ENCODE measurements at regions not wholly inside any gene's neighbourhood (a gene's known extent, or its start where the extent isn't known, plus 50 kb on each side); places are given as distances from the start of the nearest gene placed in this dataset.

DNA sequence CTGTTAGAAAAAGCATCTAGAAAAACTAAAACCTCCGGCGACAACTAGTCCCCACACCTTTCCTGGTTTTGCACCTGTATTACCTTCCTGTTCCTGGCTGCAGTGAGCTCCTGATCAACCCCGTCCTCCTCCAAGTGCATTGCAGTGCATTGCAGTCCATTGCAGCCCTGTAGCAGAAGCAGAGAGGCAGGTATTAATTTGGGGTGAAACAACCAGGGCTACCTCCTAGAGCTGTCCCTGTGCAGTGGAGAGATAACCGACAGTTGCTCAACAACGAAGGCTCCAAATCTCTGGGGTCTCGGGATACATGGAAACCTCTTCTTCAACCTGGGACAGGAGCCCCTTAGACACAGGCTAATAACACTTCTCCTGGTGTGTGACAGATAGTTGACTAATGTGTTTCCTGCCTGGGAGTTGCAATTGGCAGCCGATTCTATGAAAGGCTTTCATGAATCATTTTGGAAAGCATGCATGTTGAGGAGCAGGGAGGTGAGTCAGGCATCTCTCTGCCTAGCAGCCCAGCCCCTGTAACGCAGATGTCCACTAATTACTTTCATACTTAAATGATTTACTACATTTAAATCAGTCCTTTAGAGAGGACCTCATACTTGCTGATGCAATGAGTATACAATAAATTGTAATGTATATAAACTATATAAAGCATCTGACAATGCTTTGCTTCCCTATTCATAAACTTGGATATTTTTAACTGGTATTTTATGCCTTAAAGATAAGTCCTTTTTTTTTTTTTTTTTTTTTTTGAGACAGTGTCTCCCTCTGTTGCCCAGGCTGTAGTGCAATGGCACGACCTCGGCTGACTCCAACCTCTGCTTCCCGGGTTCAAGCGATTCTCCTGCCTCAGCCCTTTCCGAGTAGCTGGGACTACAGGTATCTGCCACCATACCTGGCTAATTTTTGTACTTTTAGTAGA is 59.0 kb downstream of the PRR15 start:
- TF ChIP-seq BHLHE40 (IDR thresholded peaks at IDR 0.05; ENCODE audit: low read depth, low read length) = no peak
- TF ChIP-seq, protein P1, sequence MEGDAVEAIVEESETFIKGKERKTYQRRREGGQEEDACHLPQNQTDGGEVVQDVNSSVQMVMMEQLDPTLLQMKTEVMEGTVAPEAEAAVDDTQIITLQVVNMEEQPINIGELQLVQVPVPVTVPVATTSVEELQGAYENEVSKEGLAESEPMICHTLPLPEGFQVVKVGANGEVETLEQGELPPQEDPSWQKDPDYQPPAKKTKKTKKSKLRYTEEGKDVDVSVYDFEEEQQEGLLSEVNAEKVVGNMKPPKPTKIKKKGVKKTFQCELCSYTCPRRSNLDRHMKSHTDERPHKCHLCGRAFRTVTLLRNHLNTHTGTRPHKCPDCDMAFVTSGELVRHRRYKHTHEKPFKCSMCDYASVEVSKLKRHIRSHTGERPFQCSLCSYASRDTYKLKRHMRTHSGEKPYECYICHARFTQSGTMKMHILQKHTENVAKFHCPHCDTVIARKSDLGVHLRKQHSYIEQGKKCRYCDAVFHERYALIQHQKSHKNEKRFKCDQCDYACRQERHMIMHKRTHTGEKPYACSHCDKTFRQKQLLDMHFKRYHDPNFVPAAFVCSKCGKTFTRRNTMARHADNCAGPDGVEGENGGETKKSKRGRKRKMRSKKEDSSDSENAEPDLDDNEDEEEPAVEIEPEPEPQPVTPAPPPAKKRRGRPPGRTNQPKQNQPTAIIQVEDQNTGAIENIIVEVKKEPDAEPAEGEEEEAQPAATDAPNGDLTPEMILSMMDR (conservative IDR thresholded peaks at IDR 0.05; ENCODE audit: low read depth, low read length) = no peak
- no peak for TF ChIP-seq CHD1 (IDR thresholded peaks at IDR 0.05; ENCODE audit: low read depth, low read length)
- no peak for TF ChIP-seq USF2 (IDR thresholded peaks at IDR 0.05; ENCODE audit: low read depth, low read length)
- TF ChIP-seq POLR2A (IDR thresholded peaks at IDR 0.05; ENCODE audit: low read depth, low read length) = no peak
- 0 out of 2 replicates have a peak, but pooled peaks have one; percentile 24 for TF ChIP-seq FOS (IDR thresholded peaks at IDR 0.05; ENCODE audit: low read depth, low read length)
- TF ChIP-seq NFE2L2 (IDR thresholded peaks at IDR 0.05; ENCODE audit: low read depth, low read length) = no peak
- TF ChIP-seq, protein P2, sequence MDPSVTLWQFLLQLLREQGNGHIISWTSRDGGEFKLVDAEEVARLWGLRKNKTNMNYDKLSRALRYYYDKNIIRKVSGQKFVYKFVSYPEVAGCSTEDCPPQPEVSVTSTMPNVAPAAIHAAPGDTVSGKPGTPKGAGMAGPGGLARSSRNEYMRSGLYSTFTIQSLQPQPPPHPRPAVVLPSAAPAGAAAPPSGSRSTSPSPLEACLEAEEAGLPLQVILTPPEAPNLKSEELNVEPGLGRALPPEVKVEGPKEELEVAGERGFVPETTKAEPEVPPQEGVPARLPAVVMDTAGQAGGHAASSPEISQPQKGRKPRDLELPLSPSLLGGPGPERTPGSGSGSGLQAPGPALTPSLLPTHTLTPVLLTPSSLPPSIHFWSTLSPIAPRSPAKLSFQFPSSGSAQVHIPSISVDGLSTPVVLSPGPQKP (IDR thresholded peaks at IDR 0.05; ENCODE audit: borderline replicate concordance, low read depth, low read length) = no peak
- no peak for TF ChIP-seq RAD21 (IDR thresholded peaks at IDR 0.05; ENCODE audit: low read length)
- TF ChIP-seq RFX5 (IDR thresholded peaks at IDR 0.05; ENCODE audit: low read depth, low read length) = no peak
- peak; percentile 3; the same call in 1 of the 2 replicates for TF ChIP-seq CEBPB (IDR thresholded peaks at IDR 0.05; ENCODE audit: low read depth, low read length)
- TF ChIP-seq SMC3 (IDR thresholded peaks at IDR 0.05; ENCODE audit: low read depth, low read length) = no peak
- no peak for TF ChIP-seq MAFK (IDR thresholded peaks at IDR 0.05; ENCODE audit: low read depth, low read length)
